ENCODE measurements at regions not wholly inside any gene's neighbourhood (a gene's known extent, or its start where the extent isn't known, plus 50 kb on each side); places are given as distances from the start of the nearest gene placed in this dataset.
"Not testable (repeated sequence)": the region's sequence is repeated elsewhere in the genome, so short reads cannot be mapped to it uniquely, and the experiment has no call there.

DNA sequence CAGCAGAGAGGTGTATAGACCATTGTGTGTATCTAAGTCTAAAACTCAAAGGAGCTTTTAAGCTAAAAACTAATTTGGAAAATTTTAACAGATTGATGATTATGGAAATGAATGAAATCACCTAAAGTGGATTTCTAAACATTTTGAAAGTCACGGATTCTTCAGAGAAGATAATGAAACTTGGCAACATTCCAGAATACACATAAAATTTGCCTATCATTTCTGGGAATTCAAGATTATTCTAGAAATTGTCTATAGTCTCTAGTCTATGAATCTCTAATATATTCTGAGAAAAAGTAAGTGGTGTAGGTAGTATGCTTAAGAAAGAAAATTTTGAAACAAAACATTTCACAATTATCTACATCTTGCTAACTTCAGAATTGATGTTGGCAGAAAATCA, 1117.9 kb upstream of the CNTN5 start:
- TF ChIP-seq, protein P1, sequence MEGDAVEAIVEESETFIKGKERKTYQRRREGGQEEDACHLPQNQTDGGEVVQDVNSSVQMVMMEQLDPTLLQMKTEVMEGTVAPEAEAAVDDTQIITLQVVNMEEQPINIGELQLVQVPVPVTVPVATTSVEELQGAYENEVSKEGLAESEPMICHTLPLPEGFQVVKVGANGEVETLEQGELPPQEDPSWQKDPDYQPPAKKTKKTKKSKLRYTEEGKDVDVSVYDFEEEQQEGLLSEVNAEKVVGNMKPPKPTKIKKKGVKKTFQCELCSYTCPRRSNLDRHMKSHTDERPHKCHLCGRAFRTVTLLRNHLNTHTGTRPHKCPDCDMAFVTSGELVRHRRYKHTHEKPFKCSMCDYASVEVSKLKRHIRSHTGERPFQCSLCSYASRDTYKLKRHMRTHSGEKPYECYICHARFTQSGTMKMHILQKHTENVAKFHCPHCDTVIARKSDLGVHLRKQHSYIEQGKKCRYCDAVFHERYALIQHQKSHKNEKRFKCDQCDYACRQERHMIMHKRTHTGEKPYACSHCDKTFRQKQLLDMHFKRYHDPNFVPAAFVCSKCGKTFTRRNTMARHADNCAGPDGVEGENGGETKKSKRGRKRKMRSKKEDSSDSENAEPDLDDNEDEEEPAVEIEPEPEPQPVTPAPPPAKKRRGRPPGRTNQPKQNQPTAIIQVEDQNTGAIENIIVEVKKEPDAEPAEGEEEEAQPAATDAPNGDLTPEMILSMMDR (conservative IDR thresholded peaks at IDR 0.05): no peak
- no peak overlapping the region for H3K27ac ChIP-seq

DNA sequence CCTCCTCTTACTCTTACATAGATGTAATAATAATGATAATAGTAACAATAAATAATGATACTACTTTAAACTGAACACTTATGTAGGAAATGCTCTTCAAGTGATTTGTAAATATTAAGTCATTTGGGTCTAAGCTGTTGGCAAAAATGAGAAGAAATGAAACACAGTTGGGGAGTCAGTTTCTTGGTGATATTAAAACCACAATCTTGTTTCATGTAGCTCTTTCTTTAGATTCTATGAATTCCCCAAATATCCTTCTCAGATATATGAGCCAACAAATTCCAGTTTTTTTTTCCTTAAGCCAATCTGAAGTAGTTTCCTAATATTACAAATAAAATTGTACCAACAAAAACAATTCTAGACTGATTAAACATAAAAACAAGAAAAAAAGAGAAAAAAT, 1115.6 kb upstream of the CNTN5 start:
- TF ChIP-seq, protein P1 (conservative IDR thresholded peaks at IDR 0.05): no peak
- no peak overlapping the region for H3K27ac ChIP-seq

DNA sequence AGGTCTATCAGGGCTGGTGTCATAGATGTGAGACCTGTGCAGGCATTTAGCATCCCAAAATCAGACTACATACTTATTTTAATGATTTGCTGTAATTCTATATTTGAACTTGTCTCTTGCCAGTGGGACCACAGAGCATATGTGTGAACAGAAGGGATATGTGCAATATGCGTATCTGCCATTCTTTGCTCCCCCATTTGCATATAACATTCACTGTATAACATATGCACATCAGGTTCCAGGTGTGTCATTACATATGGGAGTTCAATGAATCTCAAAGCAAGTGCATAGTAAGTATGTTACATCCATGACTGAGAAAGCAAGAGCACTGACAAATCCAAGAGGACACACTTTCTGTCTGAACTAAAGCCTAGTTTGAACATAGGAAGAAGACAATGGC, 1115.1 kb upstream of the CNTN5 start:
- H3K27ac ChIP-seq: no peak overlapping the region
- TF ChIP-seq, protein P1 (conservative IDR thresholded peaks at IDR 0.05): no peak

DNA sequence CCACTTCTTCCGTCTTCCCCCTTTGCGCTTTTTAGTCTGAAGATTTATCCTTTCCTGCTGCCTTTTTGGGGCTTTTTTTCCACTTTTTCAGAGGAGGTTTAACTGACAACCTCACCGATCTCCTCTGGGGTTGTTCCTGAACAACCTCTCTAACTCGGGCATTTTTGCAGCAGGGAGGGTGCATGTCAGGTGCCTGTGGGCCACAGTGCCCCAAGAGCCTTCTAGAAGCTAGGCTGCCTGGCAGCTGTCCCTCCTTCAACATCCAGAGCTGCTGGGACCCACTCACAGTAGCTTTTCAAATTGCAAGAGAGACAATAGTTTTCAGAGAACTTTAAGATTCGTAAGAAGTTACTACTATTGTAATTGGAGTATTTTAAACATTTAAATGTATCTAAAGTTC, 1112.4 kb upstream of the CNTN5 start:
- TF ChIP-seq, protein P1 (conservative IDR thresholded peaks at IDR 0.05): no peak
- H3K27ac ChIP-seq: no peak overlapping the region

DNA sequence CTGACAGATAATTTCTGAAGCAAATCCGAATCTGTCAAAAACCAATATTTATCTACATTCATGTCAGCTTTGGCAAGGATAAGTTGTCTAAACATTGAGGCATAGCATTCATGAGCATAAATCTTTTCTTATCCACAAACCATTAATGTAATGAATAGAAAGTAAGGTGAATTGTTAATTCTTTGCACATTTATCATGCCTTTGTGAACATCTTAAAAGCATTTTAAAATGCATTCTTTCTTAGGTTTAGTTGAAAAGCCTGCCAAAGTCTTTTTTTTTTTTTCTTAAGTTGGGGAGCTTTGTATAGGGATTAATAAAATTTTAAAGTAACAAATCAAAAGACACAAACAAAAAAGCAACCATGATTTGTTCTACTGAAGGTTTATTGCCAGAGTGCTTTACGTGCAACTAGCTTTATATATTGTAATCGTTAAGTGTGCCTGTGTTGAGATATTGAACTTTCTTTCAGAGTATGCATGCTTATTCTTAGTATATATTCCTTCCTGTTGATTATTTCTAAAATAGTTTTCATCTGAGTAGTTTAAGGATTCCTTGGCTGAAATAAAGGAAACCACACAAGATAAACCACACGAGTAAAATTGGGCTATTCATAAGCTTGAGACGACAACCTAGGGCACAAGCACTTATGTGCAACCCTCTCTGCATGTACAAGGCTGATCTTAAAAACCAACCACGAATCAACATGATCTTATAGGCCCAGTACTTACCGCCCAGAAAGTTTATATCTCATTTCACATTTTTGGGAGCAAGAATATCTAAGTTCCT, 1110.9 kb upstream of the CNTN5 start:
- TF ChIP-seq, protein P1 (conservative IDR thresholded peaks at IDR 0.05): no peak
- no peak overlapping the region for H3K27ac ChIP-seq

DNA sequence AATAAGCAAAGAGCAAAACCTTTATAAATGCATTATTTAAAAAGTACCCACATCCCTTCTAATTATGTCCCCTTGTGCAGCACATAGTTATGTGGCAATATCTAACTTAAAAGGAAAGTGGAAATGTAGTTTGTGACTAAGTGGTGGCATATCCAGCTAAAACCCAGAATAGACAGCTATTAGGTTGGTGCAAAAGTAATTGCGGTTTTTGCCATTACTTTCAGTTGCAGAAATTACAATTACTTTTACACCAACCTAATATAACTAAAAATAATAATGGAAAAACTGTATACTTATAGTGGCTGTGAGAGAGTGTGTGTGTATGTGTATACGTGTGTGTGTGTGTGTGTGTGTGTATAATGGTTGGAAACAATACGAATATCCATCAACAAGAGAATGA, 1108.1 kb upstream of the CNTN5 start:
- TF ChIP-seq, protein P1 (conservative IDR thresholded peaks at IDR 0.05): no peak
- H3K27ac ChIP-seq: no peak overlapping the region

DNA sequence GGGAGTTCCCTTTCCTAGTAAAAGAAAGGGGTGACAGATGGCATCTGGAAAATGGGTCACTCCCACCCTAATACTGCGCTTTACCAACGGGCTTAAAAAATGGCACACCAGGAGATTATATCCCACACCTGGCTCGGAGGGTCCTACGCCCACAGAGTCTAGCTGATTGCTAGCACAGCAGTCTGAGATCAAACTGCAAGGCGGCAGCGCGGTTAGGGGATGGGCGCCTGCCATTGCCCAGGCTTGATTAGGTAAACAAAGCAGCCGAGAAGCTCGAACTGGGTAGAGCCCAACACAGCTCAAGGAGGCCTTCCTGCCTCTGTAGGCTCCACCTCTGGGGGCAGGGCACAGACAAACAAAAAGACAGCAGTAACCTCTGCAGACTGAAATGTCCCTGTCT, 1097.8 kb upstream of the CNTN5 start:
- not testable (repeated sequence) for H3K27ac ChIP-seq

DNA sequence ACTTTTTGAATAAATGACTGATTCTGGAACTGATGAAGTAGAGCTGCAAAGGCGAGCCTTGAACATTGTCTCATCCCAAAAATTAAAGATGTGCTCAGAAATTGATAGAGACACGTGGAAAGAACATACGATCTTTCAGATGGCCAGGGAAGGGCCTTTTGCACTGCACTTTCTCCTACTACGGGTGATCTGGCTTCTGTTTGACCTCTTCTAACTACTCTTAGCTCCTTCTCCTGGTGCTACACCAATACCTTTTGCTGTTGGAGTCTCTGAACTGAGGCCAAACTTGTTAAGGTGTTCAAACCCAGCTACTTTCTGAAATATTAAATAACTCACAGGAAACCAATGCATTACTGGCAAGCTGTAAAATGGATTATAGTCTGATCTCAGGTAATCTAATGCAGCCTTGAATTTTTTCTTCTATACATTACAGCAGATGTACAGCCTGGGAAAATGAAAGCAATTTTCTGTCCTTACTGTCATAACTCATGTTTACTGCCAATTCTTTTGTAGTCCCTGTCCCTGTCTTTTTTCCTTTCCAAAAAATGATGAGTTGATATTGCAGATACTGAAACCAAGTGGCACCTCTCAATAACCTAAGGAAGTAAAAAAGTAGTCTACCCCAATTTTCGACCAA, 1086.1 kb upstream of the CNTN5 start:
- TF ChIP-seq, protein P1 (conservative IDR thresholded peaks at IDR 0.05): no peak
- no peak overlapping the region for H3K27ac ChIP-seq
